ENCODE measurements at regions not wholly inside any gene's neighbourhood (a gene's known extent, or its start where the extent isn't known, plus 50 kb on each side); places are given as distances from the start of the nearest gene placed in this dataset.

- DNase-seq: no peak
- Histone ChIP-seq H3K27me3 (ENCODE audit: insufficient read depth, low read length) (no peaks in the 10 kb centered on the region), H2BK5ac (ENCODE audit: low read depth, low read length, poor library complexity) (no peak overlapping the region), H3K79me1 (ENCODE audit: low read length) (no peaks in the 10 kb centered on the region), H3K4me3 (ENCODE audit: low read depth, low read length) (no peak overlapping the region), H2BK12ac (ENCODE audit: low read length) (no peak overlapping the region), H2AK5ac (ENCODE audit: low read length) (no peak overlapping the region), H3K27ac (ENCODE audit: low read depth, low read length) (no peak overlapping the region), H3K4ac (ENCODE audit: low read depth, low read length) (no peak overlapping the region), H3K79me2 (ENCODE audit: control insufficient read depth, insufficient read depth, low read length, poor library complexity) (no peaks in the 10 kb centered on the region), H3K36me3 (ENCODE audit: control insufficient read depth in 1 of 2, insufficient read depth in 2 of 2, low read length in 2 of 2) (no peaks in the 10 kb centered on the region), H2AFZ (ENCODE audit: insufficient read depth, low read length, poor library complexity) (no peak overlapping the region), H3K18ac (ENCODE audit: low read length) (no peak overlapping the region), H3K4me1 (ENCODE audit: control insufficient read depth in 1 of 2, insufficient read depth in 2 of 2, low read length in 2 of 2) (no peaks in the 10 kb centered on the region), H4K12ac (ENCODE audit: low read depth, low read length) (no peak overlapping the region), H3K9ac (ENCODE audit: low read length) (no peak overlapping the region), H4K91ac (ENCODE audit: low read depth, low read length) (no peak overlapping the region), H3K4me2 (ENCODE audit: low read length) (no peak overlapping the region), H3K23ac (ENCODE audit: low read length) (no peak overlapping the region), H4K8ac (ENCODE audit: low read depth, low read length) (no peak overlapping the region), H3K9me3 (ENCODE audit: insufficient read depth, low read depth, low read length) (no peaks in the 10 kb centered on the region), H3K14ac (ENCODE audit: low read length) (no peak overlapping the region), H2BK120ac (ENCODE audit: insufficient read depth, low read length, poor library complexity) (no peak overlapping the region)
- WGBS (ENCODE audit: extremely low coverage, insufficient coverage, insufficient read length): no CpG with 5 or more reads among the region's 4 CpGs
Observed at GRCh38 chr3:81968658-81969057, 207.2 kb upstream of the GBE1 start.

- no peaks in the 10 kb centered on the region for H3K79me2 ChIP-seq (ENCODE audit: control insufficient read depth, insufficient read depth, low read length, poor library complexity)
- no peaks in the 10 kb centered on the region for H3K9me3 ChIP-seq (ENCODE audit: insufficient read depth, low read depth, low read length)
- H3K36me3 ChIP-seq (ENCODE audit: control insufficient read depth in 1 of 2, insufficient read depth in 2 of 2, low read length in 2 of 2): no peaks in the 10 kb centered on the region
- H4K12ac ChIP-seq (ENCODE audit: low read depth, low read length): no peak overlapping the region
- H2AFZ ChIP-seq (ENCODE audit: insufficient read depth, low read length, poor library complexity): no peak overlapping the region
- H3K4ac ChIP-seq (ENCODE audit: low read depth, low read length): no peak overlapping the region
- no peak overlapping the region for H2BK5ac ChIP-seq (ENCODE audit: low read depth, low read length, poor library complexity)
- H3K9ac ChIP-seq (ENCODE audit: low read length): no peak overlapping the region
- H3K4me1 ChIP-seq (ENCODE audit: control insufficient read depth in 1 of 2, insufficient read depth in 2 of 2, low read length in 2 of 2): no peaks in the 10 kb centered on the region
- H3K4me2 ChIP-seq (ENCODE audit: low read length): no peak overlapping the region
- H2AK5ac ChIP-seq (ENCODE audit: low read length): no peak overlapping the region
- no peaks in the 10 kb centered on the region for H3K79me1 ChIP-seq (ENCODE audit: low read length)
- no peak for DNase-seq
- H3K27ac ChIP-seq (ENCODE audit: low read depth, low read length): no peak overlapping the region
- H3K18ac ChIP-seq (ENCODE audit: low read length): no peak overlapping the region
- H3K4me3 ChIP-seq (ENCODE audit: low read depth, low read length): no peak overlapping the region
- no peak overlapping the region for H4K8ac ChIP-seq (ENCODE audit: low read depth, low read length)
- H3K23ac ChIP-seq (ENCODE audit: low read length): no peak overlapping the region
- H2BK12ac ChIP-seq (ENCODE audit: low read length): no peak overlapping the region
- H4K91ac ChIP-seq (ENCODE audit: low read depth, low read length): no peak overlapping the region
- H3K14ac ChIP-seq (ENCODE audit: low read length): no peak overlapping the region
- H3K27me3 ChIP-seq (ENCODE audit: insufficient read depth, low read length): no peaks in the 10 kb centered on the region
- no peak overlapping the region for H2BK120ac ChIP-seq (ENCODE audit: insufficient read depth, low read length, poor library complexity)
Observed at GRCh38 chr3:81967393-81967792, 205.9 kb upstream of the GBE1 start.

DNA sequence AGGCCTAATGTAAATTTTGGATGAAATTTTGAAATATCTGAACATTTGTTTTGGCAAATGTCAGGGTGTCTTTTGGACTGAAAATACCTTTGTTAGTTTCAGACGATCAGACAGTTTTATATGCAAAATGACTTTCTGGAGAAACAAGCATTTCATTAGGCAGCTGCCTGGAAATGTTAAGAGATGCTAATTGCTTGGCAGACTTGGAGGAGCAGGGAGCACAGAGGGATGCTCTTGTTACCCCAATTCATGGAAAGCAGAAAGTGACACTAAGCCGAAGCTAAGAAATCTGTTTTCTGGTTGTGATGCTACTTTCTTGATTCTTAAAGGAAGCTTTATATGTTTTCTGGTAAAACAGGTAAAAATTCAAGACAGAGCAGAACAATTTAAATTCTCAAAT is 204.3 kb upstream of the GBE1 start:
- no peak overlapping the region for H3K9ac ChIP-seq (ENCODE audit: low read length)
- no peak overlapping the region for H4K8ac ChIP-seq (ENCODE audit: low read depth, low read length)
- no peak overlapping the region for H3K4me2 ChIP-seq (ENCODE audit: low read length)
- no peaks in the 10 kb centered on the region for H3K9me3 ChIP-seq (ENCODE audit: insufficient read depth, low read depth, low read length)
- no peak overlapping the region for H2AFZ ChIP-seq (ENCODE audit: insufficient read depth, low read length, poor library complexity)
- H3K27ac ChIP-seq (ENCODE audit: low read depth, low read length): no peak overlapping the region
- no peak overlapping the region for H3K4me3 ChIP-seq (ENCODE audit: low read depth, low read length)
- no peaks in the 10 kb centered on the region for H3K36me3 ChIP-seq (ENCODE audit: control insufficient read depth in 1 of 2, insufficient read depth in 2 of 2, low read length in 2 of 2)
- DNase-seq: no peak
- H3K4ac ChIP-seq (ENCODE audit: low read depth, low read length): no peak overlapping the region
- no peak overlapping the region for H4K91ac ChIP-seq (ENCODE audit: low read depth, low read length)
- H3K23ac ChIP-seq (ENCODE audit: low read length): no peak overlapping the region
- H2BK5ac ChIP-seq (ENCODE audit: low read depth, low read length, poor library complexity): no peak overlapping the region
- H3K18ac ChIP-seq (ENCODE audit: low read length): no peak overlapping the region
- H3K14ac ChIP-seq (ENCODE audit: low read length): no peak overlapping the region
- H2AK5ac ChIP-seq (ENCODE audit: low read length): no peak overlapping the region
- no peaks in the 10 kb centered on the region for H3K27me3 ChIP-seq (ENCODE audit: insufficient read depth, low read length)
- no peak overlapping the region for H4K12ac ChIP-seq (ENCODE audit: low read depth, low read length)
- no peak overlapping the region for H2BK120ac ChIP-seq (ENCODE audit: insufficient read depth, low read length, poor library complexity)
- no peaks in the 10 kb centered on the region for H3K79me2 ChIP-seq (ENCODE audit: control insufficient read depth, insufficient read depth, low read length, poor library complexity)
- H3K4me1 ChIP-seq (ENCODE audit: control insufficient read depth in 1 of 2, insufficient read depth in 2 of 2, low read length in 2 of 2): no peaks in the 10 kb centered on the region
- no peaks in the 10 kb centered on the region for H3K79me1 ChIP-seq (ENCODE audit: low read length)
- no peak overlapping the region for H2BK12ac ChIP-seq (ENCODE audit: low read length)
- no CpG with 5 or more reads among the region's 2 CpGs for WGBS (ENCODE audit: extremely low coverage, insufficient coverage, insufficient read length)

DNA sequence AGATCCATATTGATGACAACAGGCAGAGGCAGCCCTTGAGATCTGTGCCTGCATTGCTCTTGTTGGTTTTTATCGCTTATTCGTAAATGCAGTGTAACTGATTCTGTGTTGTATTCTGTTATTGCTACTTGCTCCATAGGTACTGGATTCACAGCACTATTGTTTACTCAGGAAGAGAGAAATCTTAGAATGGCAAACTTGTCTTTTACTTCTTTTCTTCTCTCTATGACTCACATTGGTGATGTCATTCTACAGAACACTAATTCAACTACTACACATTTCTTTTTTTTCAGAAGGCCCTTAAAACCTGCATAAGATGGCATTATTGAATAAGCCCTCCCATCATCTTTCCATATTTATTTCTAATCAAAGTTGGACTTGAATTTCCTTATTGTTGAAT is 201.0 kb upstream of the GBE1 start:
- no peak for DNase-seq
- no peaks in the 10 kb centered on the region for H3K27me3 ChIP-seq (ENCODE audit: insufficient read depth, low read length)
- no peak overlapping the region for H2AK5ac ChIP-seq (ENCODE audit: low read length)
- H3K23ac ChIP-seq (ENCODE audit: low read length): no peak overlapping the region
- no peak overlapping the region for H3K14ac ChIP-seq (ENCODE audit: low read length)
- H3K27ac ChIP-seq (ENCODE audit: low read depth, low read length): no peak overlapping the region
- no peak overlapping the region for H4K8ac ChIP-seq (ENCODE audit: low read depth, low read length)
- no peak overlapping the region for H2BK12ac ChIP-seq (ENCODE audit: low read length)
- no peaks in the 10 kb centered on the region for H3K9me3 ChIP-seq (ENCODE audit: insufficient read depth, low read depth, low read length)
- no peaks in the 10 kb centered on the region for H3K36me3 ChIP-seq (ENCODE audit: control insufficient read depth in 1 of 2, insufficient read depth in 2 of 2, low read length in 2 of 2)
- no peak overlapping the region for H3K4ac ChIP-seq (ENCODE audit: low read depth, low read length)
- H2BK120ac ChIP-seq (ENCODE audit: insufficient read depth, low read length, poor library complexity): no peak overlapping the region
- no CpG with 5 or more reads among the region's 2 CpGs for WGBS (ENCODE audit: extremely low coverage, insufficient coverage, insufficient read length)
- no peak overlapping the region for H3K18ac ChIP-seq (ENCODE audit: low read length)
- no peak overlapping the region for H3K4me2 ChIP-seq (ENCODE audit: low read length)
- H2BK5ac ChIP-seq (ENCODE audit: low read depth, low read length, poor library complexity): no peak overlapping the region
- H3K79me1 ChIP-seq (ENCODE audit: low read length): no peaks in the 10 kb centered on the region
- no peak overlapping the region for H4K12ac ChIP-seq (ENCODE audit: low read depth, low read length)
- H2AFZ ChIP-seq (ENCODE audit: insufficient read depth, low read length, poor library complexity): no peak overlapping the region
- no peak overlapping the region for H4K91ac ChIP-seq (ENCODE audit: low read depth, low read length)
- H3K79me2 ChIP-seq (ENCODE audit: control insufficient read depth, insufficient read depth, low read length, poor library complexity): no peaks in the 10 kb centered on the region
- H3K9ac ChIP-seq (ENCODE audit: low read length): no peak overlapping the region
- no peak overlapping the region for H3K4me3 ChIP-seq (ENCODE audit: low read depth, low read length)
- H3K4me1 ChIP-seq (ENCODE audit: control insufficient read depth in 1 of 2, insufficient read depth in 2 of 2, low read length in 2 of 2): no peaks in the 10 kb centered on the region

Measured in trophoblast cell (in vitro differentiated cells and primary cell).